PC-9 (cell line): ENCODE measurements at regions not wholly inside any gene's neighbourhood (a gene's known extent, or its start where the extent isn't known, plus 50 kb on each side); places are given as distances from the start of the nearest gene placed in this dataset.

Experiments used
- CTCF ChIP-seq: fragments of 200-600 bp; sonication (generic); conservative IDR thresholded peaks from 2 replicates; pipeline ENCODE4 v1.6.1; 2017; ENCODE audit warnings: mixed run types, antibody characterized with exemption, mild to moderate bottlenecking, moderate library complexity
- EZH2 ChIP-seq: fragments of 200-600 bp; sonication (generic); IDR thresholded peaks from 2 replicates; pipeline ENCODE4 v1.8.0; 2017; ENCODE audit warnings: antibody characterized with exemption, low read depth

- TF ChIP-seq CTCF (no peak), EZH2 (no peak)
These were observed 979.7 kb upstream of the SLC10A2 start for GRCh38 chr13:104045907-104046306.
